Type B pancreatic cell (in vitro differentiated cells): ENCODE measurements at regions not wholly inside any gene's neighbourhood (a gene's known extent, or its start where the extent isn't known, plus 50 kb on each side); places are given as distances from the start of the nearest gene placed in this dataset.

Source experiments
- DNase-seq: peaks from one replicate; pipeline ENCODE4 v3.0.0; 2021; ENCODE audit warnings: mixed read lengths; ENCODE audit not compliant: unreplicated experiment; ENCODE audit errors: extremely low spot score
- H3K27ac Mint-ChIP-seq: 2 replicates; pipeline ENCODE4 v1.8.0; 2021; ENCODE audit warnings: mild to moderate bottlenecking, mixed read lengths
- H3K27me3 Mint-ChIP-seq: 2 replicates; pipeline ENCODE4 v1.8.0; 2021; ENCODE audit warnings: mixed read lengths
- H3K36me3 Mint-ChIP-seq: 2 replicates; pipeline ENCODE4 v1.8.0; 2021; ENCODE audit warnings: mixed read lengths
- H3K4me1 Mint-ChIP-seq: one replicate; pipeline ENCODE4 v1.8.0; 2021; ENCODE audit warnings: mixed read lengths; ENCODE audit not compliant: unreplicated experiment
- H3K4me3 Mint-ChIP-seq: 2 replicates; pipeline ENCODE4 v1.8.0; 2021; ENCODE audit warnings: mild to moderate bottlenecking, mixed read lengths
- H3K9me3 Mint-ChIP-seq: 2 replicates; pipeline ENCODE4 v1.8.0; 2021; ENCODE audit warnings: mixed read lengths
- TF ChIP-seq, protein P1 (sequence below): fragments of 200-600 bp; sonication (generic); conservative IDR thresholded peaks from 2 replicates; pipeline ENCODE4 v1.5.0; 2021; ENCODE audit warnings: antibody characterized with exemption, mild to moderate bottlenecking

DNA sequence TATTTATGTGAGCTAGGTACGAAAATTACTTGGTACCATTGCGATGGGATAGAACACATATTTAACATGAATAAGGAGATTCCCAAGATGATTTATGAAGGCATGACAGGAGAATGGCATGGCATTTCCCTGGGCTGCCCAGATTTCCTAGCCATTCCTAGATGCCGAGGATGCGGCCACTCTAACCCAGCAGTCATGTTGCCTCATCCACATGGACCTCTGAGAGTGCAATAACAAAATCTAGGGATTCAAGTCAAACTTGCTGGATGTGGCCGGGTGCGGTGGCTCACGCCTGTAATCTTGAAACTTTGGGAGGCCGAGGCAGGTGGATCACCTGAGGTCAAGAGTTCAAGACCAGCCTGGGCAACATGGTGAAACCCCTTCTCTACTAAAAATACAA is 110.8 kb upstream of the ARL4C start:
- H3K27me3 Mint-ChIP-seq = peaks cover 5% of the 10 kb centered on the region
- H3K36me3 Mint-ChIP-seq = peaks cover 3% of the 10 kb centered on the region
- H3K9me3 Mint-ChIP-seq = peaks cover 11% of the 10 kb centered on the region
- no peak for DNase-seq
- no peak overlapping the region for H3K27ac Mint-ChIP-seq
- TF ChIP-seq, protein P1, sequence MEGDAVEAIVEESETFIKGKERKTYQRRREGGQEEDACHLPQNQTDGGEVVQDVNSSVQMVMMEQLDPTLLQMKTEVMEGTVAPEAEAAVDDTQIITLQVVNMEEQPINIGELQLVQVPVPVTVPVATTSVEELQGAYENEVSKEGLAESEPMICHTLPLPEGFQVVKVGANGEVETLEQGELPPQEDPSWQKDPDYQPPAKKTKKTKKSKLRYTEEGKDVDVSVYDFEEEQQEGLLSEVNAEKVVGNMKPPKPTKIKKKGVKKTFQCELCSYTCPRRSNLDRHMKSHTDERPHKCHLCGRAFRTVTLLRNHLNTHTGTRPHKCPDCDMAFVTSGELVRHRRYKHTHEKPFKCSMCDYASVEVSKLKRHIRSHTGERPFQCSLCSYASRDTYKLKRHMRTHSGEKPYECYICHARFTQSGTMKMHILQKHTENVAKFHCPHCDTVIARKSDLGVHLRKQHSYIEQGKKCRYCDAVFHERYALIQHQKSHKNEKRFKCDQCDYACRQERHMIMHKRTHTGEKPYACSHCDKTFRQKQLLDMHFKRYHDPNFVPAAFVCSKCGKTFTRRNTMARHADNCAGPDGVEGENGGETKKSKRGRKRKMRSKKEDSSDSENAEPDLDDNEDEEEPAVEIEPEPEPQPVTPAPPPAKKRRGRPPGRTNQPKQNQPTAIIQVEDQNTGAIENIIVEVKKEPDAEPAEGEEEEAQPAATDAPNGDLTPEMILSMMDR = no peak
- H3K4me3 Mint-ChIP-seq = no peak overlapping the region
- H3K4me1 Mint-ChIP-seq = peaks cover 33% of the 10 kb centered on the region

DNA sequence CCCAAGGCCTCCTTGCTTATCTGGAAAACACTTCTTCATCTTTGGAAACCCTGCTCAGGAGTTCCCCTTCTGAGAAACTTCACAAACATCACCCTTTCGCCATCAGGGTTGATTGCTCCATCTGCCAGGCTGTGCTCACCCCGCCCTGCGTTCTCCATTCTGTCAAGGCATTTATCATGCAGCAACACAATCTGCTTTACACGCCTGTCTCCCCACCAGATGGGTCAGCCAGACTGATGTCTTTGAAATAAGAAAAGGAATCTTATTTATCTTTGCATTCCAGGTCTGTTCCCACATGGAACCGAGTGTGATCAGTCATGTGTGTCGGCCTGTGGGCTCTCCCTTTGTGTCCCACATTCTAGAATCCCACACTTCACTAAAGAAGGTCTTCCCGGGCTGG is 110.0 kb upstream of the ARL4C start:
- Mint-ChIP-seq H3K4me1 (peaks cover 33% of the 10 kb centered on the region), H3K27me3 (peaks cover 5% of the 10 kb centered on the region), H3K4me3 (no peak overlapping the region), H3K36me3 (no peaks in the 10 kb centered on the region), H3K27ac (no peak overlapping the region), H3K9me3 (peaks cover 7% of the 10 kb centered on the region)
- no peak for DNase-seq
- TF ChIP-seq, protein P1 = no peak

DNA sequence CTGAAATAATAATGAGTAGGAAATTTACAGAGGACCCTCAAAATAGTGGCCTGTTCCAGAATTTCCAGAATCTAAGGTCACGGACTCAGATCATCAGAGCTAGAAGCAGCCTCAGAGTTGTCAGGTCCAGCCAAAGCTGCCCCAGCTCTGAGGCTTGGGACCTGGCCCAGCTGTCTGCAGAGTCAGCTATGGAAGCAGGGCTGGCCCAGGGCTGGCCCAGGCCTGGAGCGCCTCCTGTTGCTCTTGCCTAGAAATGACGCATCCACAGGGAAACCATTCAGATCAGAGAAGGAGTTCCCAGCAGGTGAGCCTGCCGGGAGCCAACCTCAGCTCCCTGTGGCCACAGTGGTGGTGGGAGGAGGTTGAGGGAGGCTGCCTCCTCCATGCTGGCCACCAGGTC is 106.7 kb upstream of the ARL4C start:
- Mint-ChIP-seq H3K4me3 (no peak overlapping the region), H3K27ac (no peak overlapping the region), H3K27me3 (no peaks in the 10 kb centered on the region), H3K4me1 (peaks cover 18% of the 10 kb centered on the region), H3K36me3 (no peaks in the 10 kb centered on the region), H3K9me3 (no peaks in the 10 kb centered on the region)
- peak; percentile 44 for DNase-seq
- TF ChIP-seq, protein P1 = no peak

DNA sequence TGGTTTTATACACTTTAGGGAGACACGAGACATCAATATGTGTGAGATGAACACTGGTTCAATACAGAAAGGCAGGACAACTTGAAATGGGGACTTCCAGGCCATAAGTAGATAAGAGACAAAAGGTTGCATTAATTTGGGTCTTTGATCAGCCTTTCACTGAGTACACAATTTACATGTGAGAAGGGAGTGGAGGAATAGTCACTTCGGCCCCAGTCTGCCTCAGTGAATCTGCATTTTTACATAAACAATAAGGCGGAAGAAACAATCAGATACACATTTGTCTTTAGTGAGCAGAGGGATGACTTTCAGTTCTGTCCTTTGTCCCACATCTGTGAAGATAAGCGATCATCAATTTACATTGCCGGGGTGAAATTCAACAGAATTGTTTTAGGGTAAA is 104.3 kb upstream of the ARL4C start:
- Mint-ChIP-seq H3K4me1 (peaks cover 15% of the 10 kb centered on the region), H3K36me3 (no peaks in the 10 kb centered on the region), H3K27ac (no peak overlapping the region), H3K4me3 (no peak overlapping the region), H3K9me3 (no peaks in the 10 kb centered on the region), H3K27me3 (no peaks in the 10 kb centered on the region)
- no peak for DNase-seq
- TF ChIP-seq, protein P1 = no peak

DNA sequence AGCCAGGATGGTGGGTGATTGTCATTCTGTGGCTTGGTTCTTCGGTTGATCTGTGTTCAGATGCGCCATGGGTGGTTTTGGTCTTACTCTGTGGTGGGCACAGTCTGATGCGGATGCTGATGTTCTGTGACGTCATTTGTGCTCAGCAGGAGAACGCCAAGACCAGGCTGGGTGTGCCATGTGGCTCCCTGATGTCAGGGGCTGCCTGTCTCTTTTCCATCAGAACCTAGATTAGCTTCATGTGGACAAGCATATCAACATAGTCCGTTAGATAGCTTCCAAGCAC is 100.6 kb upstream of the ARL4C start:
- H3K27ac Mint-ChIP-seq = no peak overlapping the region
- no peak overlapping the region for H3K4me3 Mint-ChIP-seq
- no peaks in the 10 kb centered on the region for H3K9me3 Mint-ChIP-seq
- TF ChIP-seq, protein P1 = no peak
- no peaks in the 10 kb centered on the region for H3K36me3 Mint-ChIP-seq
- H3K4me1 Mint-ChIP-seq = peaks cover 4% of the 10 kb centered on the region
- H3K27me3 Mint-ChIP-seq = no peaks in the 10 kb centered on the region
- no peak for DNase-seq
